ENCODE measurements at regions not wholly inside any gene's neighbourhood (a gene's known extent, or its start where the extent isn't known, plus 50 kb on each side); places are given as distances from the start of the nearest gene placed in this dataset.

GRCh38 chr2:187126247-187127005 is 277.5 kb upstream of the ZSWIM2 start:
- Histone ChIP-seq H3K4me3 (no peak overlapping the region), H3K36me3 (no peaks in the 10 kb centered on the region), H3K4me1 (no peaks in the 10 kb centered on the region), H3K27ac (no peak overlapping the region), H3K9me3 (no peaks in the 10 kb centered on the region), H3K27me3 (no peaks in the 10 kb centered on the region)
- TF ChIP-seq, protein P1, sequence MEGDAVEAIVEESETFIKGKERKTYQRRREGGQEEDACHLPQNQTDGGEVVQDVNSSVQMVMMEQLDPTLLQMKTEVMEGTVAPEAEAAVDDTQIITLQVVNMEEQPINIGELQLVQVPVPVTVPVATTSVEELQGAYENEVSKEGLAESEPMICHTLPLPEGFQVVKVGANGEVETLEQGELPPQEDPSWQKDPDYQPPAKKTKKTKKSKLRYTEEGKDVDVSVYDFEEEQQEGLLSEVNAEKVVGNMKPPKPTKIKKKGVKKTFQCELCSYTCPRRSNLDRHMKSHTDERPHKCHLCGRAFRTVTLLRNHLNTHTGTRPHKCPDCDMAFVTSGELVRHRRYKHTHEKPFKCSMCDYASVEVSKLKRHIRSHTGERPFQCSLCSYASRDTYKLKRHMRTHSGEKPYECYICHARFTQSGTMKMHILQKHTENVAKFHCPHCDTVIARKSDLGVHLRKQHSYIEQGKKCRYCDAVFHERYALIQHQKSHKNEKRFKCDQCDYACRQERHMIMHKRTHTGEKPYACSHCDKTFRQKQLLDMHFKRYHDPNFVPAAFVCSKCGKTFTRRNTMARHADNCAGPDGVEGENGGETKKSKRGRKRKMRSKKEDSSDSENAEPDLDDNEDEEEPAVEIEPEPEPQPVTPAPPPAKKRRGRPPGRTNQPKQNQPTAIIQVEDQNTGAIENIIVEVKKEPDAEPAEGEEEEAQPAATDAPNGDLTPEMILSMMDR (IDR thresholded peaks at IDR 0.05), result no peak
- no peak for TF ChIP-seq POLR2A (IDR thresholded peaks at IDR 0.05)
- intact Hi-C loops (cut with DNase I), result no loop called here
- 63 to 69% methylated on average over 5 of the region's 5 CpGs for WGBS, 2 donors
- no peak for DNase-seq

- Histone ChIP-seq H3K27me3 (no peaks in the 10 kb centered on the region), H3K9me3 (no peaks in the 10 kb centered on the region), H3K4me3 (no peak overlapping the region), H3K4me1 (no peaks in the 10 kb centered on the region), H3K36me3 (no peaks in the 10 kb centered on the region), H3K27ac (no peak overlapping the region)
- intact Hi-C loops (cut with DNase I), result no loop called here
- no peak for TF ChIP-seq POLR2A (IDR thresholded peaks at IDR 0.05)
- TF ChIP-seq, protein P1 (IDR thresholded peaks at IDR 0.05), result no peak
- no peak for DNase-seq
Observed at GRCh38 chr2:187125318-187125717, 276.3 kb upstream of the ZSWIM2 start.

DNA sequence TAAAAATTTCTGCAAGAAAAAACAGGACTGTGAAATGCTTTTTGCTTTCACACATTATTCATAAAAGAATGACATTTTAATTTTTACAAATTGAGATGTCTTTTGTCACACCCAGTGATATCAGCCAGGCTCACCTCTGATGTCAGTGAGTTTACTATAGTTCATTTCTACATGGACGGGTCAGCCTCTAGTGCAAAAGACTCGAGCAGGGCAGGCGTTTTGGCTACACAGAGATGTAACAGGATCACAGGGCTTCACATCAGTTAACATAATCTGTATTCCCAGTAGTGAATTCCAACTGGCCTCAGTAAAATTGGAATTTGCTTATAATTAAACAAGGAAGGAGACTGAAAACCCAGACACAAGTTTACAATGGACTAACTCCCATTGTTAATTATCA is 275.6 kb upstream of the ZSWIM2 start:
- 60 to 71% methylated on average over 1 to 3 of the region's 3 CpGs for WGBS, 2 donors
- TF ChIP-seq, protein P1 (IDR thresholded peaks at IDR 0.05), result no peak
- TF ChIP-seq POLR2A (IDR thresholded peaks at IDR 0.05), result no peak
- no peak overlapping the region for H3K4me3 ChIP-seq

GRCh38 chr2:187118331-187119099 is 269.5 kb upstream of the ZSWIM2 start:
- 76 to 79% methylated on average over 10 of the region's 10 CpGs for WGBS, 2 donors
- intact Hi-C loops (cut with DNase I), result no loop called here

More for the DNA sequence above, 275.6 kb upstream of the ZSWIM2 start:
- Histone ChIP-seq H3K9me3 (no peaks in the 10 kb centered on the region), H3K27ac (no peak overlapping the region), H3K4me1 (no peaks in the 10 kb centered on the region), H3K27me3 (no peaks in the 10 kb centered on the region), H3K36me3 (no peaks in the 10 kb centered on the region)
- DNase-seq, result no peak
- intact Hi-C loops (cut with DNase I), result no loop called here

GRCh38 chr2:187117483-187117882 is 268.5 kb upstream of the ZSWIM2 start:
- 77 to 87% methylated on average over 1 of the region's 1 CpG for WGBS, 2 donors
- intact Hi-C loops (cut with DNase I), result no loop called here
- H3K4me3 ChIP-seq, result no peak overlapping the region
- H3K4me1 ChIP-seq, result no peaks in the 10 kb centered on the region
- H3K36me3 ChIP-seq, result no peaks in the 10 kb centered on the region
- H3K27ac ChIP-seq, result no peak overlapping the region
- no peak for TF ChIP-seq POLR2A (IDR thresholded peaks at IDR 0.05)
- TF ChIP-seq, protein P1 (IDR thresholded peaks at IDR 0.05), result no peak
- DNase-seq, result no peak
- H3K9me3 ChIP-seq, result no peaks in the 10 kb centered on the region
- H3K27me3 ChIP-seq, result no peaks in the 10 kb centered on the region

More at GRCh38 chr2:187118331-187119099, 269.5 kb upstream of the ZSWIM2 start:
- no peaks in the 10 kb centered on the region for H3K36me3 ChIP-seq
- H3K9me3 ChIP-seq, result no peaks in the 10 kb centered on the region
- TF ChIP-seq POLR2A (IDR thresholded peaks at IDR 0.05), result no peak
- TF ChIP-seq, protein P1 (IDR thresholded peaks at IDR 0.05), result no peak
- H3K4me3 ChIP-seq, result no peak overlapping the region
- no peak for DNase-seq
- no peaks in the 10 kb centered on the region for H3K27me3 ChIP-seq
- no peak overlapping the region for H3K27ac ChIP-seq
- no peaks in the 10 kb centered on the region for H3K4me1 ChIP-seq
